Pulmonary artery endothelial cell (primary cell): ENCODE measurements at regions not wholly inside any gene's neighbourhood (a gene's known extent, or its start where the extent isn't known, plus 50 kb on each side); places are given as distances from the start of the nearest gene placed in this dataset.
"Not testable (repeated sequence)": the region's sequence is repeated elsewhere in the genome, so short reads cannot be mapped to it uniquely, and the experiment has no call there.

Experiments used
- DNase-seq: peaks from one replicate; pipeline ENCODE4 v3.0.0-alpha.2; 2011; ENCODE audit warnings: low read depth, low spot score

DNA sequence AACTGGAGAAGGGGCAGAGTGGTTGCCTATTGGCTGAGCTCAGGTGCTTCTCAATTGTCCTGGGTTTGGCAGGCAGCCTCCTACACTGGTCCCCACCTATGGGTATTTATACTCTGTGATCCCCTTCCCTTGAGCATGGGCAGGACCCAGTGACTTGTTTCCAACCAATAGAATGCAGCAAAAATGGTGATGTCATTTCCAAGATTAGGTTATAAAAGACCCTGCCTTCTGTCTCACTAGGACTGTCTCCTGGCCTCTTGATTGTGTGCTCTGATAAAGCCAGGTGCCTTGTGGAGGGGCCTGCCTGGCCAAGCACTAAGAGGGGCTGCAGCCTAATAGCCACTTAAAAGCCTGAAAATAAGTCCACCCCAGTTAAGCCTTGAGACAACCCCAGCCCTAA lies 76.1 kb downstream of the MSX2 start:
- no peak for DNase-seq

- DNase-seq: no peak
Observed at GRCh38 chr5:174799121-174799520, 74.7 kb downstream of the MSX2 start.

DNA sequence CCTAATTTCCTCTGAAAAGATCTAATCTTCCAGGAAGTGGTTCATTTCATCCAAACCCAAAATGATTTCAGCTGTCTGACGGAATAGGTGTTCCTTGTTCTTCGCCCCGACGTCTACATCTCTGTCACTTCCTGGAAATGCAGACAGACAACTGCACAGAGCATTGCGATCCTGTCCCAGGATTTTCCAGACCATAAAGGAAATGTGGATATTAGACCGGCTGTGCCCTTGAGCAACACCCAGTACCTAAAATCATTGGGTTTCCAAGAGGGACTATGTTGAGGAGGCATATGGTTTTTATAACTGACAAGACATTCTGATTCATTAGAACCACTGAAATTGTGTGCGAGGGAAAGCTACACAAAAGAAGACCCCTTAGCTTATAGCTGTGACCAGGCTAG lies 74.2 kb downstream of the MSX2 start:
- no peak for DNase-seq

DNA sequence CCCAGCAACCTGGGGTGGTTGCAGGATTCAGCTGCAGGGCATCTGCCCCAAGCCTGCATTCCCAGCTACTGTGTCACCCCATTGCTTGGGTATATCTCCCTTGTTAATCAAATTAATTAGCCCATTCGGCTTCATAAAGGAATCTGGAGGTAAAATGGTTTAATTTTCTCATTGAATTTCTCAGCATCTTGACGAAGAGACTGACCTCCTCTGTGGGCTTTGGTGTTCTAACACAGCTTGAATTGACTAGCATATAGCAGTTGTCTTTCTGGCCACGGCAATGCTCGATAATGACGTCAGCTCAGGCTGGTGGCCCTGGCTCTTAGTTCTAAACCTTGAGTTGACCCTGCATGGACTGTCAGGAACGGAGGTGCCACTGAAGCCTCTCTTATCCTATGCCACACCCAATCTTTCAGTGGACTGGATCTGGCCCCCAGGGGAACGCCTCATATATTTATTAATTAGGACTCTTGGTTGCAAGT lies 72.4 kb downstream of the MSX2 start:
- no peak for DNase-seq

DNA sequence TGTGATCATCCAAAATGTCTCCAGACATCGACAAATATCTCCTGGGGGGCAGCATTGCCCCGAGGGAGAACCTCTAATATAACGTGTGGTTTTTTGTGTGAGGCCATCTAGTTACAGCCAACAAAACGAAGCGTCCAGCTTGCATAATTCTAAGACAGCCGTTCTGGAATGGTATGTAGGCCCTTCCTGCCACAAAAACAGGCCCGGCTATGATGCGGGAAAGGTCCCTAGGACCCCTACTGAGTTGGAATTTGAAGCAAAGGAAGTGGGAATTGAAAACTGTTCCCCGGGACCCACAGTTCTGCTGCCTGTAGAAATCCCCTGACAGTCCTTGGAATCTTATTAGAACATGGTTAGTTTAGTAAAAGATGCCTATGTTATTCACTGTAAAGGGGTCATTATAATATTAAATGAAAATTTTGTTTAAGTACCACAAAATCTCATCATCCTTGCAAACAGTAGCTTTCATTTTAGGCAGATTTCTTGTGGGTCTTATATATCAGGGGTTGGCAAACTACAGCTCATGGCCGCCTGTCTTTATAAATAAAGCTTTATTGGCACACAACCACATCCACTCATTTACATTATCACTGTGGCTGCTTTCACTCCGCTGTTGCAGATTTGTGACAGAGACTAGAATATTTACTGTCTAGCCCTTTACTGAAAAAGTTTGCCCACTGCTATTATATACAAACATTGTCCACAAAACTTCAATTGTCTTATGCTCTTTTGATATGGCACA lies 70.7 kb downstream of the MSX2 start:
- DNase-seq: no peak

- no peak for DNase-seq
Observed at GRCh38 chr5:174793684-174794328, 69.4 kb downstream of the MSX2 start.

- no peak for DNase-seq
Observed at GRCh38 chr5:174793076-174793475, 68.7 kb downstream of the MSX2 start.

GRCh38 chr5:174792265-174792664 lies 67.9 kb downstream of the MSX2 start:
- not testable (repeated sequence) for DNase-seq

- DNase-seq: no peak
Observed at GRCh38 chr5:174790906-174791305, 66.5 kb downstream of the MSX2 start.

- DNase-seq: no peak
Observed at GRCh38 chr5:174789596-174789995, 65.2 kb downstream of the MSX2 start.

DNA sequence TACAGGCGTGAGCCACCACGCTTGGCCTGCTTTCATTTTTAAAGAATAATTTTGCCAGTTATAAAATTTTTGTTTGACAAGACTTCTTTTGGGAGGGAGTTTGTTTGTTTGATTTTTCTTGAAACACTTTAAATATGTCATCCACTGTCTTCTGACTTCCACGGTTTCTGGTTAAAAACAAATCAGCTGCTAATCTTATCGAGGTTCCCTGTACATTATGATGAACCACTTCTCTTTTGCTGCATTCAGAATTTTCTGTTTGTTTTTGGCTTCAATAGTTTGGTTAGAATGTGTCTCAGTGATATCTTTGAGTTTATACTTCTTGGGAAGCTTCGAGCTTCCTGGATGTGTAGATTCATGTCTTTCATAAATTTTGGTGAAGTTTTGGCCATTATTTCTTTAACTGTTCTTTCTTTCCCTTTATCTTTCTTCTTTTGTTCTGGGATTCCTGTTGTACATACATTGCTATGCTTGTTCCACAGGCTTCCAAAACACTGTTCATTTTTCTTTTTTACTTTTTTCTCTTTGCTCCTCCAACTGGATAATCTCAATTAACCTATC lies 60.8 kb downstream of the MSX2 start:
- no peak for DNase-seq
